OCI-LY1 (cell line): ENCODE measurements at regions not wholly inside any gene's neighbourhood (a gene's known extent, or its start where the extent isn't known, plus 50 kb on each side); places are given as distances from the start of the nearest gene placed in this dataset.

Source experiments
- H2AFZ ChIP-seq: fragments of 200-600 bp; sonication (generic), shearing (Covaris generic); 2 replicates; pipeline ENCODE4 v1.6.0; 2014; ENCODE audit warnings: antibody characterized with exemption, mild to moderate bottlenecking, low read length
- H3F3A ChIP-seq: fragments of 200-600 bp; sonication (generic), shearing (Covaris generic); 2 replicates; pipeline ENCODE4 v1.6.0; 2014; ENCODE audit warnings: mild to moderate bottlenecking, antibody characterized with exemption, low read length, moderate library complexity; ENCODE audit not compliant: insufficient read depth
- H3K27ac ChIP-seq: fragments of 200-600 bp; sonication (generic); 2 replicates; pipeline ENCODE4 v1.5.1; 2014; ENCODE audit warnings: low read length, mixed run types, mild to moderate bottlenecking, low read depth; ENCODE audit not compliant: poor library complexity, severe bottlenecking
- H3K27me3 ChIP-seq: fragments of 200-600 bp; sonication (generic); 2 replicates; pipeline ENCODE4 v1.6.0; 2014; ENCODE audit warnings: antibody characterized with exemption, mild to moderate bottlenecking, low read length, moderate library complexity; ENCODE audit not compliant: insufficient read depth
- H3K36me3 ChIP-seq: fragments of 200-600 bp; sonication (generic); 2 replicates; pipeline ENCODE4 v1.6.1; 2014; ENCODE audit warnings: mild to moderate bottlenecking, antibody characterized with exemption, low read length, moderate library complexity, mixed read lengths; ENCODE audit not compliant: insufficient read depth
- H3K4me1 ChIP-seq: fragments of 200-600 bp; sonication (generic); 2 replicates; pipeline ENCODE4 v1.5.1; 2014; ENCODE audit warnings: mild to moderate bottlenecking, low read length, moderate library complexity; ENCODE audit not compliant: insufficient read depth, severe bottlenecking
- H3K4me2 ChIP-seq: fragments of 200-600 bp; sonication (generic), shearing (Covaris generic); 2 replicates; pipeline ENCODE4 v1.6.1; 2014; ENCODE audit warnings: low read length
- H3K4me3 ChIP-seq: fragments of 200-600 bp; sonication (generic); 2 replicates; pipeline ENCODE4 v1.5.1; 2014; ENCODE audit warnings: low read length, low read depth, mild to moderate bottlenecking, mixed read lengths; ENCODE audit not compliant: poor library complexity, severe bottlenecking
- H3K79me2 ChIP-seq: fragments of 200-600 bp; shearing (Covaris generic); 2 replicates; pipeline ENCODE4 v1.6.1; 2016; ENCODE audit warnings: mixed run types, low read length, mixed read lengths; ENCODE audit not compliant: insufficient read depth
- H3K9ac ChIP-seq: fragments of 200-600 bp; sonication (generic), shearing (Covaris generic); 2 replicates; pipeline ENCODE4 v1.6.1; 2014; ENCODE audit warnings: mild to moderate bottlenecking, low read length, mixed read lengths
- H3K9me2 ChIP-seq: fragments of 200-600 bp; sonication (generic), shearing (Covaris generic); 2 replicates; pipeline ENCODE4 v1.6.1; 2014; ENCODE audit warnings: low read depth, mild to moderate bottlenecking, low read length, mixed read lengths
- H3K9me3 ChIP-seq: fragments of 200-600 bp; shearing (Covaris generic); 2 replicates; pipeline ENCODE4 v1.6.1; 2014; ENCODE audit warnings: low read length, mixed read lengths
- H4K20me1 ChIP-seq: fragments of 200-600 bp; sonication (generic), shearing (Covaris generic); 2 replicates; pipeline ENCODE4 v1.6.0; 2016; ENCODE audit warnings: mild to moderate bottlenecking, low read length; ENCODE audit not compliant: insufficient read depth
- EZH2 ChIP-seq: fragments of 200-600 bp; sonication (generic), shearing (Covaris generic); IDR thresholded peaks from 2 replicates; pipeline ENCODE4 v1.8.0; 2017; ENCODE audit warnings: borderline replicate concordance, mixed run types, mild to moderate bottlenecking, antibody characterized with exemption, low read length, moderate library complexity, mixed read lengths
- TF ChIP-seq, protein P1 (sequence below): fragments of 200-600 bp; sonication (generic), shearing (Covaris generic); IDR thresholded peaks from 2 replicates; pipeline ENCODE4 v1.5.1; 2017; ENCODE audit warnings: mild to moderate bottlenecking, antibody characterized with exemption, low read length, moderate library complexity, mixed read lengths

- H3K36me3 ChIP-seq, result no peaks in the 10 kb centered on the region
- TF ChIP-seq, protein P1, sequence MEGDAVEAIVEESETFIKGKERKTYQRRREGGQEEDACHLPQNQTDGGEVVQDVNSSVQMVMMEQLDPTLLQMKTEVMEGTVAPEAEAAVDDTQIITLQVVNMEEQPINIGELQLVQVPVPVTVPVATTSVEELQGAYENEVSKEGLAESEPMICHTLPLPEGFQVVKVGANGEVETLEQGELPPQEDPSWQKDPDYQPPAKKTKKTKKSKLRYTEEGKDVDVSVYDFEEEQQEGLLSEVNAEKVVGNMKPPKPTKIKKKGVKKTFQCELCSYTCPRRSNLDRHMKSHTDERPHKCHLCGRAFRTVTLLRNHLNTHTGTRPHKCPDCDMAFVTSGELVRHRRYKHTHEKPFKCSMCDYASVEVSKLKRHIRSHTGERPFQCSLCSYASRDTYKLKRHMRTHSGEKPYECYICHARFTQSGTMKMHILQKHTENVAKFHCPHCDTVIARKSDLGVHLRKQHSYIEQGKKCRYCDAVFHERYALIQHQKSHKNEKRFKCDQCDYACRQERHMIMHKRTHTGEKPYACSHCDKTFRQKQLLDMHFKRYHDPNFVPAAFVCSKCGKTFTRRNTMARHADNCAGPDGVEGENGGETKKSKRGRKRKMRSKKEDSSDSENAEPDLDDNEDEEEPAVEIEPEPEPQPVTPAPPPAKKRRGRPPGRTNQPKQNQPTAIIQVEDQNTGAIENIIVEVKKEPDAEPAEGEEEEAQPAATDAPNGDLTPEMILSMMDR, result no peak
- TF ChIP-seq EZH2, result no peak
- no peak overlapping the region for H3K9ac ChIP-seq
- H3K4me3 ChIP-seq, result no peak overlapping the region
- H3K27me3 ChIP-seq, result no peaks in the 10 kb centered on the region
- no peak overlapping the region for H3K4me2 ChIP-seq
- no peaks in the 10 kb centered on the region for H3K9me2 ChIP-seq
- no peaks in the 10 kb centered on the region for H3K9me3 ChIP-seq
- no peaks in the 10 kb centered on the region for H4K20me1 ChIP-seq
- H3K79me2 ChIP-seq, result no peaks in the 10 kb centered on the region
- no peaks in the 10 kb centered on the region for H3K4me1 ChIP-seq
- H3K27ac ChIP-seq, result no peak overlapping the region
- H2AFZ ChIP-seq, result no peak overlapping the region
- no peaks in the 10 kb centered on the region for H3F3A ChIP-seq
Observed at GRCh38 chr14:43141636-43142191, 1365.4 kb downstream of the FSCB start.

DNA sequence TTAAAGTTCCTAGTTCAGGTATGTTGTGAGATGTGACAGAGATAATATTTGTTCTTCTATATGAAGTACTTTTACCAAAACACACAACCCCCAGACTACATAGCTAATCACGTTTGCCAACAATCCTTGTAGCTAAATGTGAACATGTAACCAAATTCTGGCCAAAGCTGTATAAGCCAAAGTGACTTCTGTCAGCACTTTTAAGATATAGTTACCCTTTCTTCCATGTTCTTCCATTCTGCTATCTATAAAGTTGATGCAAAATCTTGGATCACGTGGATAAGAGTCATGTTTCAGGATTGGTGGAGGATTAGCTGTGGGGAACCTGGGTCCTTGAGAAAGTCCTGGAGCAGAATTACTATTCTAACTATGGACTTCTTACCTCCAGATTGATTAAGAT, 1366.6 kb downstream of the FSCB start:
- H3K4me3 ChIP-seq, result no peak overlapping the region
- no peaks in the 10 kb centered on the region for H3K9me2 ChIP-seq
- H3K4me1 ChIP-seq, result no peaks in the 10 kb centered on the region
- H4K20me1 ChIP-seq, result no peaks in the 10 kb centered on the region
- no peaks in the 10 kb centered on the region for H3K27me3 ChIP-seq
- H3K4me2 ChIP-seq, result no peak overlapping the region
- H3K9me3 ChIP-seq, result no peaks in the 10 kb centered on the region
- no peak overlapping the region for H2AFZ ChIP-seq
- no peak overlapping the region for H3K27ac ChIP-seq
- TF ChIP-seq, protein P1, result no peak
- TF ChIP-seq EZH2, result no peak
- H3K36me3 ChIP-seq, result no peaks in the 10 kb centered on the region
- no peak overlapping the region for H3K9ac ChIP-seq
- no peaks in the 10 kb centered on the region for H3K79me2 ChIP-seq
- H3F3A ChIP-seq, result no peaks in the 10 kb centered on the region

DNA sequence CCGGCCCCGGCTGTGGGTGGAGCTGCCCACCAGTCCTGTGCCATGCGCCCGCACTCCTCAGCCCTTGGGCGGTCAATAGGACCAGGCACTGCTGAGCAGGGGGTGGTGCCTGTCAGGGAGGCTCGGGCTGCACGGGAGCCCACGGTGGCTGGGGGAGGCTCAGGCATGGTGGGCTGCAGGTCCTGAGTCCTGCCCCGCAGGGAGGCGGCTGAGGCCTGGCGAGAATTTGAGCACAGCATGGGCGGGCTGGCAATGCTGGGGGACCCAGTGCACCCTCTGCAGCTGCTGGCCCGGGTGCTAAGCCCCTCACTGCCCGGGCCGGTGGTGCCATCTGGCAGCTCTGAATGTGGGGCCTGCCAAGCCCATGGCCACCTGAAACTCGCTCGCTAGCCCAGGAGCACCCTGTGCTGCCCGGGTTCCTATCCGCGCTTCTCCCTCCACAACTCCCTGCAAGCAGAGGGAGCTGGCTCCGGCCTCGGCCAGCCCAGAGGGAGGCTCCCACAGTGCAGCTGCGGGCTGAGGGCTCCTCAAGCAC, 1371.1 kb downstream of the FSCB start:
- no peak overlapping the region for H2AFZ ChIP-seq
- H3K27me3 ChIP-seq, result no peaks in the 10 kb centered on the region
- H3K4me2 ChIP-seq, result no peak overlapping the region
- H3K9me3 ChIP-seq, result no peaks in the 10 kb centered on the region
- H3K36me3 ChIP-seq, result no peaks in the 10 kb centered on the region
- no peaks in the 10 kb centered on the region for H3F3A ChIP-seq
- H3K9me2 ChIP-seq, result no peaks in the 10 kb centered on the region
- no peak overlapping the region for H3K9ac ChIP-seq
- no peak overlapping the region for H3K4me3 ChIP-seq
- H4K20me1 ChIP-seq, result no peaks in the 10 kb centered on the region
- H3K79me2 ChIP-seq, result no peaks in the 10 kb centered on the region
- H3K4me1 ChIP-seq, result no peaks in the 10 kb centered on the region
- no peak for TF ChIP-seq EZH2
- TF ChIP-seq, protein P1, result no peak
- H3K27ac ChIP-seq, result no peak overlapping the region
